Activated CD8-positive, alpha-beta memory T cell treated with anti-CD3 and anti-CD28 coated beads for 1 hour (primary cell): ENCODE measurements at regions not wholly inside any gene's neighbourhood (a gene's known extent, or its start where the extent isn't known, plus 50 kb on each side); places are given as distances from the start of the nearest gene placed in this dataset.

Experiments used
- DNase-seq, 2 donors: peaks; one replicate each; pipeline ENCODE4 v3.0.0-alpha.2; 2020; ENCODE audit warnings: low read depth in 1 of 2; ENCODE audit errors: extremely low read depth in 1 of 2

GRCh38 chr1:199752688-199753027, 274.9 kb upstream of the NR5A2 start:
- DNase-seq: no peak

- no peak for DNase-seq
Observed at GRCh38 chr1:199753513-199753912, 274.0 kb upstream of the NR5A2 start.

GRCh38 chr1:199756066-199756465, 271.4 kb upstream of the NR5A2 start:
- DNase-seq: no peak

- DNase-seq: no peak
Observed at GRCh38 chr1:199758626-199759255, 268.8 kb upstream of the NR5A2 start.

GRCh38 chr1:199759268-199759730, 268.2 kb upstream of the NR5A2 start:
- DNase-seq: no peak

GRCh38 chr1:199762572-199762971, 264.9 kb upstream of the NR5A2 start:
- DNase-seq: no peak

- DNase-seq: no peak
Observed at GRCh38 chr1:199766218-199766792, 261.2 kb upstream of the NR5A2 start.

GRCh38 chr1:199767700-199768099, 259.8 kb upstream of the NR5A2 start:
- no peak for DNase-seq

- no peak for DNase-seq
Observed at GRCh38 chr1:199774433-199775089, 252.9 kb upstream of the NR5A2 start.

GRCh38 chr1:199776768-199777497, 250.6 kb upstream of the NR5A2 start:
- DNase-seq: no peak

GRCh38 chr1:199778324-199778955, 249.1 kb upstream of the NR5A2 start:
- no peak for DNase-seq

GRCh38 chr1:199780091-199780490, 247.4 kb upstream of the NR5A2 start:
- DNase-seq: no peak

- DNase-seq: no peak
Observed at GRCh38 chr1:199780948-199781670, 246.4 kb upstream of the NR5A2 start.

GRCh38 chr1:199784138-199784895, 243.2 kb upstream of the NR5A2 start:
- DNase-seq: no peak

GRCh38 chr1:199786695-199787094, 240.8 kb upstream of the NR5A2 start:
- DNase-seq: no peak

GRCh38 chr1:199789141-199789540, 238.4 kb upstream of the NR5A2 start:
- DNase-seq: no peak

- no peak for DNase-seq
Observed at GRCh38 chr1:199791495-199791894, 236.0 kb upstream of the NR5A2 start.

- no peak for DNase-seq
Observed at GRCh38 chr1:199792874-199793273, 234.6 kb upstream of the NR5A2 start.

- no peak for DNase-seq
Observed at GRCh38 chr1:199794105-199794863, 233.2 kb upstream of the NR5A2 start.
